ENCODE measurements at regions not wholly inside any gene's neighbourhood (a gene's known extent, or its start where the extent isn't known, plus 50 kb on each side); places are given as distances from the start of the nearest gene placed in this dataset.

DNA sequence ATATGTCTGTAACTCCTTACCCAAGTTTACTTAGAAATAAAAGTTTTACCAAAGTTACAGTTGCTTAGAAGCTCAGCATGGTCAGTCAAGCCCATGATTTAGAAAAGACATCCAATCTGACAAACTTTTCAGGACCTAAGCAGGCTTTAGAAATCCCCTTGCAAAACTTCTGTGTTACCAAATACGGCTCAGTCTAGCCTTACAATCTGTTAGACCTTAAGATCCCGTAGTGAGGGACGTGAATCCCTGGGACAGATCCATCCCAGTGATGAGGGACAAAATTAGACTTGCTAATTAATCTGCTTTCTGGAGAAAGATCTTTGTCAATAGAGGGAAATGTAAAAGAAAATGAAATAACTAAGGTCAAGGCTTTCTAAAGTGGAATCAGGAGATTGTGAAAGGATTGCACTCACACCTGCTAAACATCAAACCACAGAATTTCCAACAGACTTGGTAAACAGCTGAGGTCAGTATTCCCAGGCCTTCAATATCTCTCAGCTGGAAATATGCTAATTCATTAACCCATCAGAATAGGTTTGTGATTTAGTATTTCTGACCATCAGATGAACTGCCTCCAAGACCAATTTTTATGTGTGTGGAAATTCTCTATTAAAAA is 375.3 kb downstream of the DUSP10 start:
- Histone ChIP-seq H3K27me3 (ENCODE audit: insufficient read depth, low read length) (no peaks in the 10 kb centered on the region), H4K20me1 (ENCODE audit: insufficient read depth, low read length) (no peaks in the 10 kb centered on the region), H3K36me3 (ENCODE audit: insufficient read depth, low read length) (no peaks in the 10 kb centered on the region), H3K9me2 (ENCODE audit: low read depth, low read length) (no peaks in the 10 kb centered on the region), H2AFZ (ENCODE audit: low read length) (no peak overlapping the region), H3K79me2 (ENCODE audit: insufficient read depth, low read length) (no peaks in the 10 kb centered on the region), H3K27ac (ENCODE audit: low read depth, low read length, poor library complexity, severe bottlenecking) (no peak overlapping the region), H3K9me3 (ENCODE audit: low read length) (no peaks in the 10 kb centered on the region), H3K4me1 (ENCODE audit: insufficient read depth, low read length, severe bottlenecking) (no peaks in the 10 kb centered on the region), H3K4me2 (ENCODE audit: low read length) (no peak overlapping the region), H3K4me3 (ENCODE audit: low read depth, low read length, poor library complexity, severe bottlenecking) (no peak overlapping the region), H3K9ac (ENCODE audit: low read length) (no peak overlapping the region), H3F3A (ENCODE audit: insufficient read depth, low read length) (no peaks in the 10 kb centered on the region)
- TF ChIP-seq, protein P1, sequence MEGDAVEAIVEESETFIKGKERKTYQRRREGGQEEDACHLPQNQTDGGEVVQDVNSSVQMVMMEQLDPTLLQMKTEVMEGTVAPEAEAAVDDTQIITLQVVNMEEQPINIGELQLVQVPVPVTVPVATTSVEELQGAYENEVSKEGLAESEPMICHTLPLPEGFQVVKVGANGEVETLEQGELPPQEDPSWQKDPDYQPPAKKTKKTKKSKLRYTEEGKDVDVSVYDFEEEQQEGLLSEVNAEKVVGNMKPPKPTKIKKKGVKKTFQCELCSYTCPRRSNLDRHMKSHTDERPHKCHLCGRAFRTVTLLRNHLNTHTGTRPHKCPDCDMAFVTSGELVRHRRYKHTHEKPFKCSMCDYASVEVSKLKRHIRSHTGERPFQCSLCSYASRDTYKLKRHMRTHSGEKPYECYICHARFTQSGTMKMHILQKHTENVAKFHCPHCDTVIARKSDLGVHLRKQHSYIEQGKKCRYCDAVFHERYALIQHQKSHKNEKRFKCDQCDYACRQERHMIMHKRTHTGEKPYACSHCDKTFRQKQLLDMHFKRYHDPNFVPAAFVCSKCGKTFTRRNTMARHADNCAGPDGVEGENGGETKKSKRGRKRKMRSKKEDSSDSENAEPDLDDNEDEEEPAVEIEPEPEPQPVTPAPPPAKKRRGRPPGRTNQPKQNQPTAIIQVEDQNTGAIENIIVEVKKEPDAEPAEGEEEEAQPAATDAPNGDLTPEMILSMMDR (IDR thresholded peaks at IDR 0.05; ENCODE audit: low read length), result no peak
- TF ChIP-seq EZH2 (IDR thresholded peaks at IDR 0.05; ENCODE audit: borderline replicate concordance, low read length), result no peak

- Histone ChIP-seq H3F3A (ENCODE audit: insufficient read depth, low read length) (no peaks in the 10 kb centered on the region), H3K27me3 (ENCODE audit: insufficient read depth, low read length) (no peaks in the 10 kb centered on the region), H3K27ac (ENCODE audit: low read depth, low read length, poor library complexity, severe bottlenecking) (no peak overlapping the region), H3K9ac (ENCODE audit: low read length) (no peak overlapping the region), H4K20me1 (ENCODE audit: insufficient read depth, low read length) (no peaks in the 10 kb centered on the region), H3K79me2 (ENCODE audit: insufficient read depth, low read length) (no peaks in the 10 kb centered on the region), H3K36me3 (ENCODE audit: insufficient read depth, low read length) (no peaks in the 10 kb centered on the region), H3K9me2 (ENCODE audit: low read depth, low read length) (no peaks in the 10 kb centered on the region), H3K9me3 (ENCODE audit: low read length) (no peaks in the 10 kb centered on the region), H2AFZ (ENCODE audit: low read length) (no peak overlapping the region), H3K4me1 (ENCODE audit: insufficient read depth, low read length, severe bottlenecking) (no peaks in the 10 kb centered on the region), H3K4me2 (ENCODE audit: low read length) (no peak overlapping the region), H3K4me3 (ENCODE audit: low read depth, low read length, poor library complexity, severe bottlenecking) (no peak overlapping the region)
- TF ChIP-seq, protein P1 (IDR thresholded peaks at IDR 0.05; ENCODE audit: low read length), result no peak
- no peak for TF ChIP-seq EZH2 (IDR thresholded peaks at IDR 0.05; ENCODE audit: borderline replicate concordance, low read length)
These were observed 370.2 kb downstream of the DUSP10 start for GRCh38 chr1:221371705-221372104.

- Histone ChIP-seq H3K9me2 (ENCODE audit: low read depth, low read length) (no peaks in the 10 kb centered on the region), H3K4me3 (ENCODE audit: low read depth, low read length, poor library complexity, severe bottlenecking) (no peak overlapping the region), H3K4me2 (ENCODE audit: low read length) (no peak overlapping the region), H3F3A (ENCODE audit: insufficient read depth, low read length) (no peaks in the 10 kb centered on the region), H3K4me1 (ENCODE audit: insufficient read depth, low read length, severe bottlenecking) (no peaks in the 10 kb centered on the region), H3K27me3 (ENCODE audit: insufficient read depth, low read length) (no peaks in the 10 kb centered on the region), H2AFZ (ENCODE audit: low read length) (no peak overlapping the region), H3K9ac (ENCODE audit: low read length) (no peak overlapping the region), H3K79me2 (ENCODE audit: insufficient read depth, low read length) (no peaks in the 10 kb centered on the region), H4K20me1 (ENCODE audit: insufficient read depth, low read length) (no peaks in the 10 kb centered on the region), H3K27ac (ENCODE audit: low read depth, low read length, poor library complexity, severe bottlenecking) (no peak overlapping the region), H3K36me3 (ENCODE audit: insufficient read depth, low read length) (no peaks in the 10 kb centered on the region), H3K9me3 (ENCODE audit: low read length) (no peaks in the 10 kb centered on the region)
- TF ChIP-seq, protein P1 (IDR thresholded peaks at IDR 0.05; ENCODE audit: low read length), result no peak
- no peak for TF ChIP-seq EZH2 (IDR thresholded peaks at IDR 0.05; ENCODE audit: borderline replicate concordance, low read length)
These were observed 368.1 kb downstream of the DUSP10 start for GRCh38 chr1:221373795-221374194.
